ENCODE measurements at regions not wholly inside any gene's neighbourhood (a gene's known extent, or its start where the extent isn't known, plus 50 kb on each side); places are given as distances from the start of the nearest gene placed in this dataset.
"Not testable (repeated sequence)": the region's sequence is repeated elsewhere in the genome, so short reads cannot be mapped to it uniquely, and the experiment has no call there.

DNA sequence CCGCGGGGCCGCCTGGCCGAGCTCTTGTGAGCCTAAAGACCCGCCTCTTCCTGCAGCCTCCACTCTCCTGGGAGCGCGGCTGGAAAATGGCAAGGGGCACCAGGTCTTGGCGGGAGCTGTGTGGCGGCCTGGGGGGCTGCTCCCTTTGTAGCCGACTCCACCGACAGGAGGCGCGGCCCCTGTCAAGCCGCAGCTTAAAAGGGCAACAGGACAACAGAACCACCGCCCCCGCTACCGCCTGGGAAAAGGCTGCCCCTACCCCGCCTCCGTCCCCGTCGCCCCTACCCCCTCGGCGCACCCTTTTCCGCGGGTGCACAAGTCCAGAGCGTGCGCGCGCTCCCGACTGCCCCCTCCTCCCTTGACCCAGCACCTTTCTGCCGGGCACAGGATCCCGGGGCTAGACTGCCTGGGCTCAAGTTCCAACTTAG is 60.3 kb downstream of the GOLGA8K start:
- ATAC-seq (ENCODE audit: low FRiP score); DNase-seq (ENCODE audit: low spot score): not testable (repeated sequence)

DNA sequence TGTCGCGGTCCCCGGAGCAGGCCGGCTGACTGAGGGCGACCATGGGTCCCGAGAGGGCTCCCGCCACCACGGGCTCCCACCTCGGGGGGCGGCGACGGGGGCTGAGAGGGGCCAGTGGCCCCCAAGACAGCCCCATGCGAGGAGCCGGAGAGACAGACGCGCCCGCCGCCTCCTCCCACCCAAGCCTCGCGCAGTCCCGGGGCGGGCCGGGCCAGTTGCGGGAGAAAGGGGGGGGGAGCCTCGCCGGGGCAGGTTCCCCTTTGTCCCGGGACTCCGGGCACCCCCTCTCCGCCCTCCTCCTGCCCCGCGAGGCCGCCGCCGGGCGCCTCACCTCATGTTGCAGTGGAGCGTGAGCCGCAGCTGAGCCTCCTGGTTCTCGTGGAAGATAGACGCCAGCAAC is 60.8 kb downstream of the GOLGA8K start:
- not testable (repeated sequence) for DNase-seq (ENCODE audit: low spot score); ATAC-seq (ENCODE audit: low FRiP score)

DNA sequence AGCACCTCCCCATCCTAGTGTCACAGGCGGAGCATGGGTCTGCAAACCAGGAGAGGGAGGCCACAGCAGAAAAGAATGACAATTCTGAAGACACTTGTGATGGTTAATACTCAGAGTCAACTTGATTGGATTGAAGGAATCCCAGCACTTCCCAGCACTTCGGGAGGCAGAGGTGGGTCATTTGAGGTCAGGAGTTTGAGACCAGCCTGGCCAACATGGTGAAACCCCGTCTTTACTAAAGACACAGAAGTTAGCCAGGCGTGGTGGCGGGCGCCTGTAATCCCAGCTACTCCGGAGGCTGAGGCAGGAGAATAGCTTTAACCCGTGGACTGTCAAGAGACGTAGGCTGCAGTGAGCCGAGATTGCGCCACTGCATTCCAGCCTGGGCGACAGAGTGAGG is 61.6 kb downstream of the GOLGA8K start:
- not testable (repeated sequence) for DNase-seq (ENCODE audit: low spot score); ATAC-seq (ENCODE audit: low FRiP score)

DNA sequence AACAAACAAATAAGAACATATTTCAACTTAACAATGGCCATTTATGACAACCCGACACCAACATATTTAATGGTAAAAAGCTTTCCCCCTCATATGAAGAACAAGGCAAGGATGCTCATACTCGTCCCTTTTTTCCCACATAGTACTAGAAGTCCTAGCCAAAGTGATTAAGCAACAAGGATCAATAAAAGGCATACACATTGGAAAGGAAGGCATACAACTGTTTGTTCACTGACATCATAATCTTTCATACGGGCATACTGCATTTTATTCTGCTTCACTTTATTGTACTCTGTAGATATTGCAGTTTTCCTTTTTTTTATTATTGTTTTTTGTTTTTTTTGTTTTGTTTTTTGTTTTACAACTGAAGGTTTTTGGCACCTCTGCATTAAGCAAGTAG is 66.3 kb downstream of the GOLGA8K start:
- not testable (repeated sequence) for ATAC-seq (ENCODE audit: low FRiP score)

DNA sequence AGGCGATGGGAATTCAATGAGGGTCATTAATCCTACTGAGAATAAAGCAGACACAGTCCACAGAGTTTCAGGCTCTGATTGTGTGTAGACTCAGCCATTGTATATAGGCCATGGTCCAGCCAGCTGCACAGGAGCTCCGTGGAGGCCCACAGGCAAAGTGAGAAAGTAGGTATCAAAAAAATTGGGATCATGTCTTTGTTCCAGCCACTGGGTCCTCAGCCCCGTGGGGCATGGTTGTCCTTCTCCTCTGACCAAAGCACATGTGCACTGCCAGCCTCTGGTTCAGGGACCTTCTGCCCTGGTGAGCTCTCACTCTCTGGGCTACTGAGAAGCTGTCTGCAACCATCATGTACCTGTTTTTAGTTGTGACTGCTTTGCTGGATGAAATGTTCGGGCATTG is 79.7 kb downstream of the GOLGA8K start:
- DNase-seq (ENCODE audit: low spot score); ATAC-seq (ENCODE audit: low FRiP score): not testable (repeated sequence)

More for the DNA sequence above, 66.3 kb downstream of the GOLGA8K start:
- DNase-seq (ENCODE audit: low spot score) = not testable (repeated sequence)

DNA sequence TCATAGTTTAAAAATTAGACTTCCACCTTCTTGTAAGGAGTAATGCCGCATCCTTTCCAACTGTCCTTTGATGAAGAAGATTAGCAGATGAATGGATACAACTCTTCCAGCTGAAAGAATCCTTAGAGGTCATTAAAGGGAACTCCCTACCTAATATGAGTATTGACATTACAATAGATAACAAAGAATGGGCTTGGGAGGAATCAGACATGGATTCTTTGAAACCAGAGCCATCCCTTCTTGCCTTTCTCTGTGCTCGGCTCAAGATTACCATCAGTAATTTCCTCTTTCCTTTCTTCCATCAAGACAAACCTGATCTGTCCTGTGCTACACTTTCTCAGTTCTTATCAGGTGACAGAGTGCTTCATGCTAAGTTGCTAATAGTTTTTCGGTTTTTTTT is 83.8 kb downstream of the GOLGA8K start:
- not testable (repeated sequence) for ATAC-seq (ENCODE audit: low FRiP score); DNase-seq (ENCODE audit: low spot score)

DNA sequence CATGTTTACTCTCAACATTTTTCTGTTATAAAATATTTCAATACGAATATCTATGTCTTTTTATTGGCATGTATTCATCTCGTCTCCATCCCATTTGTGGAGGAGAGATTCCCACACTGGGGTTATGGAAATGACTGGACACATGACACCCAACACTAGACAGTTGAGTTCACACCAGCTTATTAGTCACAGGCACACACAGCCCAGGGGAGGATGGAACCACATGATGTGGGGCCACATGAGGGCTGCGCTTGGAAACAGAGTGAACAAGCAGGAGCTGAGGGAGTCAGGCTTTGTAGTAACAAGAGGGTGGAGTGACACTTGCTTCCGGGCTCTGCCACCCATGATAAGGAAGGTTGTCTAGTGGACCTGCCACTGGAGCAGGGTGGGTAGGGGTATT is 86.6 kb downstream of the GOLGA8K start:
- DNase-seq (ENCODE audit: low spot score); ATAC-seq (ENCODE audit: low FRiP score): not testable (repeated sequence)

DNA sequence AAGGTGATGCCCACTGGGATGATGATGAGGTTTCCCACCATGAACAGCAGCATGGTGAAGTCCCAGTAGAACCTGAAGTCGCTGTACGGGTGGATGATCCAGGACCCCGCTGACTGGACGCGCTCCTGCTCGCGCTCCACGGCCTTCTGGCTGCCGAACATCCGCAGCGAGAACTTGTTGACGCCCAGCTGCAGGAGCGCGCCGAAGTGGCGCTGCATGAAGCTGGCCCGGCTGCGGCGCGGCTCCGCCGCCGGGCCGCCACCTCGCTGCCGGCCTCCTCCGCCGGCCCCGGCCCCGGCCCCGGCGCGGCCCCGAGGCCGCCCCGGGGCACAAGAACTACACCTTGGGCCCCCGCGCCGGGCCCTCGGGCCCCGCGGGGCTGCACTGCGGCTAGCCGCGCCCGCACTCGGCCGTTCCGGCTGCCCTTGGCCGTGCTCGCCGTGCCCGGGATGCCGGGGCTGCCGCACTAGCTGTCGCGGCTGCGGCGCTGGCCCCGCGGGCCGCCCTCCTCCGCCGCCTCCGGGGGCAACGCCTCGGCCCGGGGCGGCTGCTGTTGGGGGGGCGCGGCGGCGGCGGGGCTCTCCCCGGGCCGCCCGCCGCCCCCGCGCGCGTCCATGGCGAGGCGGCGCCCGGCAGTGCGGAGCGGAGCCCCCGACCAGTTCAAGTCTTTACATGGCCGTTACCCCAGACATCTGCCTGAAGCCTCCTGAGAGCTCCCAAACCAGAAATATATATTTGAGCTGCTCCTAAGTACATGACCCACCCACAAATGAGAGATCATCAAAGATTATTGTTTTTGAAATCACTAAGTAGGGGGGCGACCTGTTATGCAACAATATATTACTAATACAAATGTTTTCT is 87.8 kb downstream of the GOLGA8K start:
- DNase-seq (ENCODE audit: low spot score); ATAC-seq (ENCODE audit: low FRiP score): not testable (repeated sequence)

DNA sequence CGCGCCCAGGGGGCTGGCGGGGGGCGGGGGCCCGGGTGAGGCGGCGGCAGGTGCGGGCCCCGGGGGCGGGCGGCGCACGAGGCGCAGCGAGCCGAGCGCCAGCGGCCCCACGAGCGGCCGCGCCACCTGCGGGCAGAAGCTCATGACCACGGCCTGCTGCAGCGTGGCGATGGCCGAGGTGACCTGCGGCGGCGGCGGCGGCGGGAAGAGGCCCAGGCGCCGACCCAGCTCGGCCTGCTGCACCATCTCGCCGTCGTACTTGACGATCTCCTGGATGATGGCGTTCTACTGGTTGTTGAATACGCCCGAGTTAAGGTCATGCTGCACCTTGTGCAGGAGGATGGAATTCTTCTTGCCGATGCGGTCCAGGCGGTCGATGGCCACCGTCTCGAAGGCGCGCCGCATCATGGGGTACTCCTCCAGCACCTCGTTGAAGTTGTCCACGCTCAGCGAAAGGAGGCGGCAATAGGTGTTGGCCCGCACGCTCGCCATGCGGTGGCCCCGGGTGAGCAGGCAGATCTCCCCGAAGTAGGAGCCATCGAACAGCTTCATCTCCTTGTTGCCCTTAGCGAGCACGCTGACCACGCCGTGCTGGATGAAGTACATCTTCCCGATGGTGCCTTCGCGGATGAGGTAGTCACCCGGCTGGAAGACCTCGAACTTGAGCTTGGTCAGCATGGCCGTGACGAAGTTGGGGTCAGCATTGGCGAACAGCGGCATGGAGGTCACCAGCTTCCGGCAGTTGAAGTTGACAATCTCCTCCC is 89.5 kb downstream of the GOLGA8K start:
- not testable (repeated sequence) for ATAC-seq (ENCODE audit: low FRiP score); DNase-seq (ENCODE audit: low spot score)

DNA sequence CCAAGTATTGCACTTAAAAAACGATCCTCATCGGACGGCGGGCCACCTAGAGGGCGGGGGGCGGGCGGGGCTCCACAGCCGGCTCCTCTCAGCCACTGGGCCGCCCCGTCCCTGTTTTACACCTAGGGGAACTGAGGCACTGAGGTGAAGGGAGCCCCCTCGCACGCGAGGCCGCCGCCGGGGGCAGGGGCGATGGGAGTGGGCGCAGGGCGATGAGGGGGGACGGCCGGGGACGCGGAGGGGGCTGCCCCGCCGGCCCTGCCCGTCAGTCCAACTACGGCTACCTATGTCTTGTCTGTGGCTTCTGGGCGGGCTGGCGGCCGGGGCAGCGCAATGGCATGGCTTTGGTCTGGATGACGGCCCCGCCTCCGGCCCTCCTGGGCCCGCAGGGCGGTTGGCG is 90.4 kb downstream of the GOLGA8K start:
- ATAC-seq (ENCODE audit: low FRiP score); DNase-seq (ENCODE audit: low spot score): not testable (repeated sequence)

DNA sequence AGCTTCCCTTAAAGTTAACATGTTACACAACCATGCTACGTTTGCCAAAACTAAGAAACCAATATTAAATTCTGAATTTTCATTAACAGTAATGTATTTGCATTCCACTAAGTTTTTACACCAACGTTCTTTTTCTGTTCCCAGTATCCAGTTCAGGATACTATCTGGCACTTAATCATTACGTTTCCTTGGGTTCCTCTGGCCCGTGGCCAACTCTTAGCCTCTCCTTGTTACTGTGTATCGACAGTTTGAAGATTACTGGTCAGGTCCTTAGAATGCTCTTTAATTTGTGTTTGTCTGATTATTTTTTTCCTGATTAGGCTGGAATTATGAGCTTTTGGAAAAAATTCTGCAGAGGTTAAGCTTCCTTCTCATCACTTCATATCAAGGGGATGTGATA is 95.5 kb downstream of the GOLGA8K start:
- ATAC-seq (ENCODE audit: low FRiP score); DNase-seq (ENCODE audit: low spot score): not testable (repeated sequence)

DNA sequence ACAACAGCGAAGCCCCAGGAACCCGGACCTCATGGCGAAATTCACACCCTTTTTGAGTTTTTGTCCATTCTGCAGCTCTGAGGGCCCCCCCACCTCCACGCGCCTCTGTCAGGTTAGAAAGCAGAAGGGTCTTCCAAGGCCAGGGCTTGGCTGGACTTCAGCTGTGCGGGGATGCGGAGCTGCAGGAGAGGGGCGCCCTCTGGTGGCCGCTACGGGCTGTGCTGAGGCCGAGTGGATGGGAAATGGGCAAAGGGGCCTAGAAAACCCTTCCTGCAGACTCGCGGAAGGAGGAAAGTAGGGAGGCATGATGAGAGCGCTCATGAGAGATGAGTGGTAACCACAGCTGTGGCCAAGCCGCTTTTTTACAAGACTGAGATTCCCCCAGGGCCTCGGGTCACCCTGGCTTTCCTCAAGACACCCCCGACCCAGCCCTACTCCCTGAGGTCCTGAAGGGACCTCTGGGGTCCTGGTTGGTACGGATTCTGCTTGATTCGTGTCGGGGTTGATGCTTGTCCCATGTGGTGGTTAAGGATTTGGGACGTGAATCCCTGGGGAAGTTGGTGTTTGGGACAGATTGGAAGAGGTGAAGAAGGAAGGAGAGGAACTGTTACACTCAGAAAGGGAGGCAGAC is 126.8 kb downstream of the GOLGA8K start:
- peak; percentile 64 for ATAC-seq (ENCODE audit: low FRiP score)
- not testable (repeated sequence) for DNase-seq (ENCODE audit: low spot score)

DNA sequence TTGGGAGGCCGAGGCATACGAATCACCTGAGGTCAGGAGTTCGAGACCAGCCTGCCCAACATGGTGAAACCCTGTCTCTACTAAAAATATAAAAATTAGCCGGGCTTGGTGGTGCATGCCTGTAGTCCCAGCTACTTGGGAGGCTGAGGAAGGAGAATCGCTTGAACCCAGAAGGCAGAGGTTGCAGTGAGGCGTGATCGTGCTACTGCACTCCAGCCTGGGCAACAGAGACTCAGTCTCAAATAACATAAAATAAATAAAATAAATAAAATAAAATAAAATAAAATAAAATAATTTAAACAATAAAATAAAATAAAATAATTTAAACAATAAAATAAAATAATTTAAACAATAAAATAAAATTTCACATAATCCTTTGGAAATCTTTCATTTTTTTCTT is 149.1 kb downstream of the GOLGA8K start:
- not testable (repeated sequence) for ATAC-seq (ENCODE audit: low FRiP score); DNase-seq (ENCODE audit: low spot score)

DNA sequence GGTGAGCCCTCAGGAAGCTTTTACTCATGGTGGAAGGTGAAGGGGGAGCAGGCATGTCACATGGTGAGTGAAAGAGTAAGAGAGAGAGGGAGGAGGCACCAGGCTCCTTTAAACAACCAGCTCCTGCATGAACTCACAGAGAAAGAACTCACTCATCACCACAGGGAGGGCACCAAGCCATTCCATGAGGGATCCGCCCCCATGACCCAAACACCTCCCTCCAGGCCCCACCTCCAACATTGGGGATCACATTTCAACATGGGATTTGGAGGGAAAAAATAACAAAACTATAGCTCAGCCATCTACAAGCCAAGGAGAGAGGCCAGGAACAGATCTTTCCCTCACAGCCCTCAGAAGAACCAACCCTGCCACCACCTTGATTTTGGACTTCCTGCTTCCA is 153.9 kb downstream of the GOLGA8K start:
- DNase-seq (ENCODE audit: low spot score); ATAC-seq (ENCODE audit: low FRiP score): not testable (repeated sequence)

DNA sequence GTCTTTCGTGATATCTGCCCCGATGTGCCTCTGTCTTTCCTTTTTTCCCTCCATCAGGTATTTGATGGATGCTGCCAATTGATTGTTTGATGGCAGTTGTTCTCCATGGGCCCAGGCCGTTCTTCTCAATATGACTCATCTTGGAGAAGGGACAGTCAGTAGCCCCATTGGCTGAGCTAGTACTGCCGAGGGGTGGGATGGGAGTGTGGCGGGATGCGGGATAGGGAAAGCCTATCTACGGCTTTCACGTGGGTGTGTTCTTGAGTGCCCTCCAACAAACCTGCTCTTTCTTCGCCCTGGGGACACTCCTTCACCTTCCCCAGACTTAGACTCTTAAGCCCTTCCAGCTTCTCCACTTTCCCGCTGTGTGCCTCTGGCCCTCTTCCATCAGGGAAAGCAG is 159.4 kb downstream of the GOLGA8K start:
- DNase-seq (ENCODE audit: low spot score) = not testable (repeated sequence)

DNA sequence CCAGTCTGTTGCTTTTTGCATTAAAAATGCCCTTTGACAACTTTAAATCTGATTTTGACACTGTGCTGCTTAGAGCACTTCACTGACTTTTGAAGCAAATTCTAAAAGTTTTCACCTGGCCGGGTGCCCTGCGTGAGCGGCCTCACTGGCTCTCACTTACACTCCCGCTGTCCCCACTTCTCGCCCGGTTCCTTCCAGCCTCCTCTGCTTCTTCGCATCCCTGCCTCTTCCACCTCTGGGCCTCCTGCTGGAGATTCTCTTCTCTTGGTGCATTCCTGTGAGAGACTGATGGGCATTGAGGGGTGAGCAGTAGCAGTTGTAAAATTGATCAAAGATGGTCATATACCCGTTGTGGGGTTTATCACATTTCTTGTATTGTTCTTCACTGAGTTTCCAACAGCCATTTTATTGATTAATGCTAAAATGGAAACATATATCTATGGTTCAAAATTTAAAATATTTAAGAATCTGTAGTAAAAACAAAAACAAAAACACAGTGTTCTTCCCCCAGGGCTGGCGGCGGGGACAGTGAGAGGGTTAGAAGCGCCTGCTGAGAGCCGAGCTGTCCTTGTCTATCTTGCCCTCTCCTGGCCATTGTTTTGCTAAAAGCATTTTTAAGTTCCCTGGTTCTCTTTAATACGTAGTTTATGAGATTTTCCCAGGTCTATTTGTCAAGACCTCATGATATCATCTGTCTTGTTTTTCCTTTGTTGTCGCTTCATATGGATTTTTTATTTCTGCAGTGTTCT is 160.1 kb downstream of the GOLGA8K start:
- ATAC-seq (ENCODE audit: low FRiP score); DNase-seq (ENCODE audit: low spot score): not testable (repeated sequence)

More for the DNA sequence above, 159.4 kb downstream of the GOLGA8K start:
- ATAC-seq (ENCODE audit: low FRiP score) = not testable (repeated sequence)

DNA sequence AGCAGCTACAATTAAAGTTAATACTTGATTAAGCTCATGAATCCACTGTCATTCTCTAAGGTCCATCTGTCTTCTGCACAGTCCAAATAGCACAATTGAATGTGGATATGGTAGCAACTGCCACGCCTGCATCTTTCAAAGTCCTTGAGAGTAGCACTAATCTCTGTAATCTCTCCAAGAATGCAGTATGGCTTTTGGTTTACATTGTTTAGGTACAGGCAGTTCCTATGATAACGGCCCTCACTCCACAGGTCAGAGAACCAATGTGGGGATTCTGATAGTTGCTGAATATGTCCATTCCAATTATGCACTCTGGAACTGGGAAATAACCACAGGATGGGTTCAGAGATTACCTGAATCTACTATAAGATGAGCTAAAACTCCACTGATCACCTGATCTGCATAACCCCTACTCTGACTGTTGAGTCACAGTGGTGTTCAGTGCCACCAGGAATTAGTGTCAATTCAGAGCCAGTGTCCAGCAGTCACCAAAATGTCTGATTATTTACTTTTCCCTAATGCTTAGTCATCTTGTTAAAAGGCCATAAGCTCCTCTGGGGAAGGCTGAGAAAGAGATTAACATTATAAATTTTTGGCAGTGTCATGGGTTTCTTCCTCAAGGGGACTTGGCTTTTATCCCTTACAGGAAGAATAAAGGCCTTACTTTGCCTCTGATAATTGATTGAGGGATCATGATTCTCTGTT is 175.5 kb downstream of the GOLGA8K start:
- not testable (repeated sequence) for ATAC-seq (ENCODE audit: low FRiP score); DNase-seq (ENCODE audit: low spot score)
